Chondrocyte (in vitro differentiated cells): ENCODE measurements at regions not wholly inside any gene's neighbourhood (a gene's known extent, or its start where the extent isn't known, plus 50 kb on each side); places are given as distances from the start of the nearest gene placed in this dataset.

ENCODE experiments used
- DNase-seq: peaks from one replicate; pipeline ENCODE4 v3.0.0; 2021; ENCODE audit warnings: mixed read lengths, low spot score
- H3K27ac Mint-ChIP-seq: one replicate; pipeline ENCODE4 v1.8.0; 2021; ENCODE audit warnings: mild to moderate bottlenecking, moderate library complexity, mixed read lengths; ENCODE audit not compliant: unreplicated experiment
- H3K27me3 Mint-ChIP-seq: 2 replicates; pipeline ENCODE4 v1.8.0; 2021; ENCODE audit warnings: low read depth, mixed read lengths
- H3K36me3 Mint-ChIP-seq: 2 replicates; pipeline ENCODE4 v1.8.0; 2021; ENCODE audit warnings: low read depth, mixed read lengths
- H3K4me1 Mint-ChIP-seq: 2 replicates; pipeline ENCODE4 v1.8.0; 2021; ENCODE audit warnings: low read depth, mild to moderate bottlenecking, mixed read lengths
- H3K4me3 Mint-ChIP-seq: one replicate; pipeline ENCODE4 v1.8.0; 2021; ENCODE audit warnings: mild to moderate bottlenecking, moderate library complexity, mixed read lengths; ENCODE audit not compliant: unreplicated experiment
- H3K9me3 Mint-ChIP-seq: 2 replicates; pipeline ENCODE4 v1.8.0; 2021; ENCODE audit warnings: low read depth, mixed read lengths
- TF ChIP-seq, protein P1 (sequence below): fragments of 200-600 bp; sonication (generic); IDR thresholded peaks from 2 replicates; pipeline ENCODE4 v1.5.0; 2021; ENCODE audit warnings: antibody characterized with exemption, mild to moderate bottlenecking, moderate library complexity

DNA sequence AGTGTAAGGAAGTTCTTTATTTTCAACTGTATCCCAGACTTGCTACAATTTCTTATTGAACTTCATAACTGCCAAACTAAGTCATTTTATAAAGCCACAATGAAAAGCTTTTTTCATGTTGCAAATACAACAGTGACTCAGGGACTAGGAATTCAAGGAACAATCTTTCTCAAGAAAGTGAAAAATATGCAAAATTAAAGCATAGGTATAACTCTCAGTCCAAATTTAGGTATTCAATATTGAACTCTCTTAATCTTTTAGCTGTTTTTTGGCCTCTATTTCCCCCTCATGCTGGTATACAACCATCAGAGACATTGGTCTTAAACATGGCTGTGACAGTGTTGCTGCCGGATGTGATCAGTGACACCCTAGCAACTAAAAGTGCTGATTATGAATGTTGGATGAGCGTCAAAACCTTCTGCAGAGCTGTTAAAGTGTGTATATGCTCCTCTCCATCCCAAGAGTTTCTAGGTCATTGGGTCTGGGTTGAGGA lies 476.9 kb downstream of the ZNF385D start:
- DNase-seq: no peak
- no peak overlapping the region for H3K27ac Mint-ChIP-seq
- H3K9me3 Mint-ChIP-seq: peaks cover 16% of the 10 kb centered on the region
- TF ChIP-seq, protein P1, sequence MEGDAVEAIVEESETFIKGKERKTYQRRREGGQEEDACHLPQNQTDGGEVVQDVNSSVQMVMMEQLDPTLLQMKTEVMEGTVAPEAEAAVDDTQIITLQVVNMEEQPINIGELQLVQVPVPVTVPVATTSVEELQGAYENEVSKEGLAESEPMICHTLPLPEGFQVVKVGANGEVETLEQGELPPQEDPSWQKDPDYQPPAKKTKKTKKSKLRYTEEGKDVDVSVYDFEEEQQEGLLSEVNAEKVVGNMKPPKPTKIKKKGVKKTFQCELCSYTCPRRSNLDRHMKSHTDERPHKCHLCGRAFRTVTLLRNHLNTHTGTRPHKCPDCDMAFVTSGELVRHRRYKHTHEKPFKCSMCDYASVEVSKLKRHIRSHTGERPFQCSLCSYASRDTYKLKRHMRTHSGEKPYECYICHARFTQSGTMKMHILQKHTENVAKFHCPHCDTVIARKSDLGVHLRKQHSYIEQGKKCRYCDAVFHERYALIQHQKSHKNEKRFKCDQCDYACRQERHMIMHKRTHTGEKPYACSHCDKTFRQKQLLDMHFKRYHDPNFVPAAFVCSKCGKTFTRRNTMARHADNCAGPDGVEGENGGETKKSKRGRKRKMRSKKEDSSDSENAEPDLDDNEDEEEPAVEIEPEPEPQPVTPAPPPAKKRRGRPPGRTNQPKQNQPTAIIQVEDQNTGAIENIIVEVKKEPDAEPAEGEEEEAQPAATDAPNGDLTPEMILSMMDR: no peak
- H3K4me3 Mint-ChIP-seq: no peak overlapping the region
- H3K4me1 Mint-ChIP-seq: peaks cover 13% of the 10 kb centered on the region
- H3K36me3 Mint-ChIP-seq: no peaks in the 10 kb centered on the region
- H3K27me3 Mint-ChIP-seq: no peaks in the 10 kb centered on the region

DNA sequence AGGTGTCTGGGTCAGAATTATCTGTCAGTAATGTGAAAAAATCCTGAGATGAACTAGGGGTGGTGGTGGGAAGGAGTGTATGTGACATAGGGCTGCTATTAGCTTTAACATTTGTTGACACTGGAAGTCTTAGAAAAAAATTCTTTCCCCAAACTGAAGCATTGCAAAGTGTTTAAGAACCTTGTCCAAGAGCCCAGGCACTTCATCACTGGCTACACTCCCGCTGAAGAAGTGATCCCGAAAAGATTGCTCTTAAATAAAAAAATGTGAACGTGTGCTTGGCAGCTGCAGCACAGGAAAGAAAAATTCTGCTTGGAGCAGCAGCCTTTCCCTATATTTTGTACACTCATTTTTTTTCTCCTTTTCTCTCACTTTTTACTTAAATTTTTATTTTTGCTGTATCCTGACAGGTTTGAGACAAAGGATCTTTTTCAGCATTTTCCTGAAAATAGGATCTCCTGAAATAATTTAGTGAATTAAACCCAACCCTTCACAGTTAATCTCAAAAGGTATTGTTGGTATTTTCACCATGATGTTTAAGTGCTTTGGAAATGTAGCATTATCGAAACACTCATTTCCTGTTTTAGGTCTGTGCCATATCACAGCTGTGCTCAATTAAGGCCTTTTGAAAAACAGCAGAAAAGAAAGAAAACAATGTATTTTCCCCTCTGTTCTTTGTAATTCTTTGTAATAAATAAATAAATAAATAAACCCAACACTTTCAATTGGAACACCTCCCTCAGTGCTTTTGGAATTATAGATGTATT lies 477.6 kb downstream of the ZNF385D start:
- Mint-ChIP-seq H3K36me3 (no peaks in the 10 kb centered on the region), H3K27ac (no peak overlapping the region), H3K27me3 (no peaks in the 10 kb centered on the region), H3K9me3 (peaks cover 20% of the 10 kb centered on the region), H3K4me3 (no peak overlapping the region), H3K4me1 (peaks cover 13% of the 10 kb centered on the region)
- no peak for DNase-seq
- TF ChIP-seq, protein P1: no peak

DNA sequence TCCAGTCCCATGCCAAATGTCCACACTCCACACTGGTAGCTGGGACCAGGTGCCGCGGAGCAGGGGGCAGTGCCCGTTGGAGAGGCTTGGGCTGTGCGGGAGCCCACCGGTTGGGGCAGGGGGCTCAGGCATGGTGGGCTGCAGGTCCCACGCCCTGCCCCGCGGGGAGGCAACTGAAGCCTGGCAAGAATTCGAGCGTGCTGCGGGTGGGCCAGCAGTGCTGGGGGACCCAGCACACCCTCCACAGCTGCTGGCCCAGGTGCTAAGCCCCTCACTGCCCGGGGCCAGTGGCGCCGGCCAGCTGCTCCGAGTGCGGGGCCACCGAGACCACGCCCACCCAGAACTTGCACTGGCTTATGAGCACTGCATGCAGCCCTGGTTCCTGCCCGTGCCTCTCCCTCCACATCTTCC lies 479.4 kb downstream of the ZNF385D start:
- H3K36me3 Mint-ChIP-seq: no peaks in the 10 kb centered on the region
- H3K4me1 Mint-ChIP-seq: peaks cover 13% of the 10 kb centered on the region
- H3K27me3 Mint-ChIP-seq: no peaks in the 10 kb centered on the region

DNA sequence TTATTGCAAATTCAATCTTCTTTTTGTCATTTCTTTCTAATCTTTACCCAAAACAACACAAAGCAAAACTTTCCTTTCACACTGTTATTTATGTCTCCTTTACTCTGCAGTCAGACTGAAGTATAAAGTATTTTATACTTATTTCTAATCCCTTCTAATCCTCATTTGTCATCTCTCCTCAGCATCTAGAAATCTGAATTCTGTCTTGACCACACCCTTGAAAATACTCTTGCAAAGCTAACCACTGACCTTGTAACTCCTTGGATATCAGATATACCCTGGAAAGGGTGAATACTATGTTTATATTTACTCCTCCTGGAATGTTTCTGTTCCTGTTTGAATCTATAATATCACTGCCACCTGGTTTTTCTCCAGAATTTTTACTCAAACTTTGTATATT lies 481.1 kb downstream of the ZNF385D start:
- H3K4me3 Mint-ChIP-seq: no peak overlapping the region

More for the DNA sequence above, 479.4 kb downstream of the ZNF385D start:
- no peak overlapping the region for H3K4me3 Mint-ChIP-seq
- H3K27ac Mint-ChIP-seq: no peak overlapping the region
- TF ChIP-seq, protein P1: no peak
- DNase-seq: no peak
- peaks cover 25% of the 10 kb centered on the region for H3K9me3 Mint-ChIP-seq

DNA sequence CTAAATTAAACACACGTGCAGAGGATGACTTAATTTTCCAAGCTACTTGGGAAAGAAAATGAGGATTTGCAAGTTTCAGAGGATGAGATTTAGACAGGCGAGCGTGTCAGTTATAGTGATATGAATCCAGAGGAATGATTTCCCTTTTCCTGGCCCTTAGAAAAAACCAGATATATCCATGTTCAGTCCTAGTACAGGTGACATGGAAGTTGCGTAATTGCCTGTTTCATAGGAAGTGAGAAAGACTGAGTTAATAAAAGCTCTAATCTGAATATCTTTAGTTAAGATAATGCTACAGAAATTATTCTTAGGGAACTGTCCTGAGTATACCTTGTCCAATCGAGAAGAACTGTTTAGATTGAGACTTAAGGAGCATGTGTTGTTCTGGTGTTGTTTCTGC lies 490.5 kb downstream of the ZNF385D start:
- Mint-ChIP-seq H3K4me1 (no peaks in the 10 kb centered on the region), H3K36me3 (no peaks in the 10 kb centered on the region), H3K4me3 (no peak overlapping the region), H3K27me3 (peaks cover 3% of the 10 kb centered on the region), H3K9me3 (peaks cover 3% of the 10 kb centered on the region), H3K27ac (no peak overlapping the region)
- TF ChIP-seq, protein P1: no peak
- DNase-seq: no peak

More for the DNA sequence above, 481.1 kb downstream of the ZNF385D start:
- Mint-ChIP-seq H3K27me3 (no peaks in the 10 kb centered on the region), H3K36me3 (no peaks in the 10 kb centered on the region), H3K27ac (no peak overlapping the region), H3K9me3 (peaks cover 19% of the 10 kb centered on the region), H3K4me1 (peaks cover 13% of the 10 kb centered on the region)
- TF ChIP-seq, protein P1: no peak
- no peak for DNase-seq
